ENCODE measurements at regions not wholly inside any gene's neighbourhood (a gene's known extent, or its start where the extent isn't known, plus 50 kb on each side); places are given as distances from the start of the nearest gene placed in this dataset.
A peak's percentile ranks its signal among the peaks of the same experiment; 100 is the strongest.

DNA sequence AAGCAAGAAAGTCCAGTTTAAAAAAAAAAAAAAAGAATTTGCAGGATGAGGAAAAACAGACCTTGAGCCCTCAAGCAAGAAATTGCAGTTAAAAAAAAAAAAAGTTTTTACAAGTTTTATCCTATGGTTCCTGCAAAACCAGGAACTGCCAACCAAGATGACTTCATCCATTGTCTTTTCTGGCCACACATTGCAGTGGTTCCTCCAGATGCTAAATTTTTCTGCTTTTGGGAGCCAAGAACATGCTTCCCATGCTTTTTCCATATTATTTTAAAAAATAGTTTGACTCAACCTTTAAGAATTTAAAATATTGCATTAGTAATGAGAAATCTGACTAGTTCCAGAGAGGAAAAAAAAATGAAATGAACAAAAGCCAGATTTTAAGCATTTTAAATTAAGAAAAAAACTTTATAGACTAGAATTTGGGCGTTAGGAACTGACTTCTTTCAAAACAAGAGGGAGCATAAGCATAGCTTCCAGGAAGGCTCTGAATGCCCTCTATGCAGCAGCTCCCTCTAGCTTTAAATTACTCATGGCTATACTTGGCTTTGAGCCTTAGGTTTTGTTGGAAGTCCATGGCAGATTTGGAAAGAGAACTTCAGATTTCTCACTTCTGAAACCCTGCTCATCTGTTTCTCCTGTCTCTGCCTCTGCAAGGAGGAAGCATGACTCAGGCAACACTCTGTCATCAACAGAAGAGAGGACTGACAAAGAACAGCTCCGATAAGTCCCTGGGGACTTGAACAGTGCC, 124.5 kb downstream of the GPR65 start:
- POLR2A ChIA-PET (ENCODE audit: partially characterized antibody) = interaction anchor here (0.7 kb wide), 1 partner anchor 137 kb away, joined by 3 read pairs; no protein-coding TSS in a partner anchor

More for the DNA sequence above, 124.5 kb downstream of the GPR65 start:
- 76% methylated on average over 2 of the region's 2 CpGs; no CpG with 5 or more reads in 1 of the 2 experiments for WGBS, 2 experiments (ENCODE audit: extremely low coverage in 1 of 2, insufficient coverage in 1 of 2, insufficient read length in 1 of 2, insufficient replicate concordance in 2 of 2, low coverage in 1 of 2, low lambda C conversion rate in 2 of 2, missing lambda C conversion rate in 1 of 2)
- H3K9me3 ChIP-seq (ENCODE audit: insufficient read depth in 2 of 2, low read depth in 1 of 2, low read length in 1 of 2) = no peaks in the 10 kb centered on the region
- H2BK15ac ChIP-seq (ENCODE audit: low read length) = no peak overlapping the region
- no peaks in the 10 kb centered on the region for H4K20me1 ChIP-seq (replicated peaks in 1 of 2; ENCODE audit: control insufficient read depth in 1 of 2, insufficient read depth in 2 of 2, low read length in 2 of 2)
- H3K23me2 ChIP-seq (ENCODE audit: low read depth, low read length) = no peaks in the 10 kb centered on the region
- DNase-seq (ENCODE audit: low read depth in 1 of 2, low spot score in 2 of 2) = no peak
- peak overlapping the region; percentile 12; the same call in 1 of the 2 replicates for H2AFZ ChIP-seq (ENCODE audit: low read length)
- FAIRE-seq = no peak
- no peak overlapping the region for H3K4me2 ChIP-seq (ENCODE audit: insufficient read depth in 1 of 2, low read depth in 2 of 2, low read length in 2 of 2)
- H2AK5ac ChIP-seq (ENCODE audit: low read depth, low read length) = no peak overlapping the region
- H2BK20ac ChIP-seq (ENCODE audit: low read length) = no peak overlapping the region
- H3K23ac ChIP-seq (ENCODE audit: insufficient read length) = no peak overlapping the region
- H2BK120ac ChIP-seq (replicated peaks; ENCODE audit: low read depth, low read length) = no peak overlapping the region
- H3K27me3 ChIP-seq (replicated peaks in 1 of 4; ENCODE audit: control insufficient read depth in 3 of 4, extremely low read depth in 1 of 4, insufficient read depth in 3 of 4, low read length in 3 of 4) = peaks cover 0 to 1% (median 0%) of the 10 kb centered on the region in 4 experiments; a peak in 1 of 7 replicates
- TF ChIP-seq HDAC2 (IDR thresholded peaks at IDR 0.05; ENCODE audit: borderline replicate concordance in 1 of 2, low read depth in 2 of 2, low read length in 2 of 2) (no peak), RAD21 (IDR thresholded peaks at IDR 0.05 in 1 of 2, conservative IDR thresholded peaks at IDR 0.05 in 1 of 2; ENCODE audit: low read depth in 2 of 2, low read length in 2 of 2) (peak; percentile 25 to 42)
- no peaks in the 10 kb centered on the region for H3K36me3 ChIP-seq (ENCODE audit: control insufficient read depth in 2 of 4, insufficient read depth in 4 of 4, low read length in 3 of 4)
- no peaks in the 10 kb centered on the region for H3K79me2 ChIP-seq (ENCODE audit: control insufficient read depth in 1 of 2, insufficient read depth in 2 of 2, low read length in 2 of 2)
- H3K56ac ChIP-seq (replicated peaks; ENCODE audit: insufficient read length, low read depth, low read length) = no peak overlapping the region
- H3K4me1 ChIP-seq (replicated peaks in 1 of 4; ENCODE audit: control insufficient read depth in 3 of 4, insufficient read depth in 4 of 4, low read length in 3 of 4) = no peaks in the 10 kb centered on the region
- no peak overlapping the region for H4K91ac ChIP-seq (replicated peaks; ENCODE audit: insufficient read length, low read length)
- no peak overlapping the region for H2BK12ac ChIP-seq (ENCODE audit: low read depth, low read length)
- H3K27ac ChIP-seq (ENCODE audit: low read depth, low read length) = no peak overlapping the region
- no peaks in the 10 kb centered on the region for H3K79me1 ChIP-seq (ENCODE audit: low read depth, low read length)
- H4K8ac ChIP-seq (ENCODE audit: extremely low read depth, insufficient read depth, low read length) = no peak overlapping the region
- no peak overlapping the region for H3K14ac ChIP-seq (ENCODE audit: insufficient read length)
- H3K9ac ChIP-seq (replicated peaks in 1 of 4; ENCODE audit: extremely low read depth in 1 of 4, low read depth in 3 of 4, low read length in 3 of 4) = no peak overlapping the region
- H3K4ac ChIP-seq (replicated peaks; ENCODE audit: insufficient read length, low read depth, low read length) = no peak overlapping the region
- CTCF ChIA-PET (ENCODE audit: partially characterized antibody) = interaction anchor here (0.6 to 1.4 kb wide), 8 partner anchors 10 to 1118 kb away, joined by 3 to 5 read pairs (median 4); no protein-coding TSS in a partner anchor
- no peak overlapping the region for H4K5ac ChIP-seq (ENCODE audit: insufficient read length, low read depth, low read length)
- no peak overlapping the region for H3K4me3 ChIP-seq (ENCODE audit: extremely low read depth in 1 of 4, insufficient read depth in 2 of 4, low read depth in 3 of 4, low read length in 4 of 4)
- no peak overlapping the region for H3K18ac ChIP-seq (ENCODE audit: extremely low read depth, low read length)
- H2BK5ac ChIP-seq (ENCODE audit: low read depth, low read length) = no peak overlapping the region
